NCI-H1694 (cell line): ENCODE measurements at regions not wholly inside any gene's neighbourhood (a gene's known extent, or its start where the extent isn't known, plus 50 kb on each side); places are given as distances from the start of the nearest gene placed in this dataset.

Experiments
- DNase-seq: peaks from one replicate; lab custom pipeline; 2025; lab: John Stamatoyannopoulos, UW

DNA sequence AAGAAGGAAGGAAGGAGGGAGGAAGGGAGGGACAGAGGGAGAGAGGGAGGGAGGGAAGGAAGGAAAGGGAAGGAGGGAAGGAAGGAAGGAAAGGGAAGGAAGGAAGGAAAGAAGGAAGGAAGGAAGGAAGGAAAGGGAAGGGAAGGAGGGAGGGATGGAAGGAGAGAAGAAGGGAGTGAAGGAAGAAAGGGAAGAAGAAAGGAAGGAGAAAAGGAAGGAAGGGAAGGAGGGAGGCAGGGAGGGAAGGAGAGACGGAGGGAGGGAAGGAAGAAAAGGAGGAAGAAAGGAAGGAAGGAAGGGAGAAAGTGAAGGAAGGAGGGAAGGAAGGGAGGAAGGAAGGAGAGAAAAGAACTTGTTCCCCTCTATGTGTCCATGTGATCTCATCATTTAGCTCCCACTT, 465.0 kb downstream of the KCTD8 start:
- no peak for DNase-seq

DNA sequence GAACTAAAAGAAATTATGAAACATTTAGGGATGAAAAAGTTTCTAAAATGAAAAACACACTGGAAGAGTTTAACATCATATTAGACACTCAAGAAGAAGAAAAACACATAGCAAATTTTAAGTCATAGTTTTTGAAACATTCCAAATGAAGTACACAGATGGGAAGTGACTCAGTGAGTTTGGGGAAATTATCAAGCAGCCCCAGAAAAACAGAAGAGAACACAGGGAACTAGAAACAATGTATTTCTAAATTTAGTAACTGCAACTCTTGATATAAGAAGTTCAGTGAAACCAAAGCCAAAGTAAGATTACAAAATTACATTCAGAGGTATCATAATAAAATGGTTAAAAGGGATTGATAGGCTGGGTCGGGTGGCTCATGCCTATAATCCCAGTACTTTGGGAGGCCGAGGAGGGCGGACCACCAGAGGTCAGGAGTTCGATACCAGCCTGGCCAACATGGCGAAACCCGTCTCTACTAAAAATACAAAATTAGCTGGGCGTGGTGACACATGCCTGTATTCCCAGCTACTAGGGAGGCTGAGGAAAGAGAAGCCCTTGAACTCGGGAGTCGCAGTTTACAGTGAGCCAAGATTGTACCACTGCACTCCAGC, 461.2 kb downstream of the KCTD8 start:
- DNase-seq = no peak

DNA sequence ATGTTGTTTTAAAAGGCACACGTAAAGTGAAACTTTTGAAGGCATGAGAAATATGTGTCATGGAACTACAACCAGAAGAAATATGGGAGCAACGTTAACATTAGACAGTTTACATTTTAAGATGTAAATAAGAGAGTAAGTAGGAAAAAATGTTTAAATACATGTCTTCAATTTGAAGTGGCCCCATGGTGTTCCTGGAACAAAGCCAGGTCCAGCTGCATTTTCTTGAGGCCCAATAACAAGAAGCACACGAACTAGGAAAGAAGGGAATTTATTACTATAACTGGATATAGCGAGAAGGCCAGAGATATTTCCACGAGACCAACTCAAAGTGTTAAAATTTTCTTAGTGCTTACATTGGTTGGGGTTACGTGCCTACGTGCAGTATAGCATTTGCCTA, 458.1 kb downstream of the KCTD8 start:
- DNase-seq = no peak

DNA sequence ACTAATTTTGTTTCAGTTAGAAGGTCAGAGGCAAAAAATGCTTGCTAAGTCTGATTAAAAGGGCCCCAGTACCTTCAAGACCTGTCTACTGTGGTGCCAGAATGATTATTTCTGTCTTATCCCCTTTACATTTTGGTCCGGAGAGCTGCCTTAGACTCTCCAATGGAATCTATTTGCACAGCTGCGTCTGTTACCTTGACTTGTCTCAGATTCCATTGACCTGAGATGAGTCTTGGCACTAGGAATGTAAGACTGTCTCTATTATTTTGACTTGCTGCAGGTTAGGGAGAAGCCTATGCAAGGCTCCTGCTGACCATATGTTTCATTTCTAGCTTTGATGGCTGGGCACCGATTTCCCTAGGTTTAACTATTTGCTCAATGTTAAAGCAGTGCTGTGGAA, 457.6 kb downstream of the KCTD8 start:
- DNase-seq = no peak

DNA sequence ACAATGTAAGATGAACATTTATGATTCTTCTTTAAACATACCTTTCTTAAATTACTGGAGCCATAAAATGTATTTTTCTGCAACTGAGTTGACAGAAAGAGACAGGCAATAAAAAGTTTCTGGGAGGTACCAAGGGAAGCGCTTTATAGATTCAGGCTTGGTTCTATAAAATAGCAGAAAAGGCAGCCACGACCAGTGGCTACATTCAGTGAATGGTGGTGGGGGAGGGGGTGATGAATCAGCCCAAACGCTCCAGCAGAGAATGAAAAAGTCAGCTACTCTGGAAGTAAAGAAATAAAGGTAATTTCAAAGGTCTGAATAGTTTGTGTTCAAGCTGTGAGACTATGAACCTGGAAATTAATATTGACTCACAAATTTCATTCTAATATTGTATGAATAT, 456.1 kb downstream of the KCTD8 start:
- DNase-seq = no peak

DNA sequence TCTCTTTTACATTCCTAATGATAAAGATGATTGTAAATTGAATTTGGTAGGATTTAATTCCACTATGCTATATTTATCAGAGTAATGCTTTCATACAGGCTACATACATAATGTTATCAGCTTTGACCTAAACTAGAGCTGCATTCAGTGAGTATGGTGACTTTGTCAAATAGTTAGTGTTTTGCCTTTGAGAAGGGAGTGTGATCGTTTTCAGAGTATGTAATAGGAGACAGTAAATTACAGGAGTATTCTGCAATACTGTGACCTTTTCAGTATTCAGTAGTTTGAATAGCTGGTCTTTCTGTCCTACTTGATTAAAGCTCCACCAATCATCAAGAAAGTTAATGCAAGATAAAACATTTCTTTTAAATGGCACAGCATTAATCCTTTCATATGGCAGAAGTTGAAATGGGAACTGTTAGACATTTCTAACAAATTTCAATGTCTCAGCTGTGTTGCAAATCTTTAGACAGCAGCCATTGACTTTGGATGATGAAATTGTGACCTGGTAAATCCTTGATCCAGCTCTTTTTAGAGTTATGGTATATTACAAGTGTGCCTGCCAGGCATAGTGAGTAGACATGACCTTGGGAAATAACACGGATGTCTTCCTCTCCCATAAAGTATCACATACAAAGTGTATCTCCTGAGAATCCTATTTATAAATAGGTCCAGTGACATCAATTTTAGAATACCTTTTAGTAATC, 455.3 kb downstream of the KCTD8 start:
- no peak for DNase-seq

DNA sequence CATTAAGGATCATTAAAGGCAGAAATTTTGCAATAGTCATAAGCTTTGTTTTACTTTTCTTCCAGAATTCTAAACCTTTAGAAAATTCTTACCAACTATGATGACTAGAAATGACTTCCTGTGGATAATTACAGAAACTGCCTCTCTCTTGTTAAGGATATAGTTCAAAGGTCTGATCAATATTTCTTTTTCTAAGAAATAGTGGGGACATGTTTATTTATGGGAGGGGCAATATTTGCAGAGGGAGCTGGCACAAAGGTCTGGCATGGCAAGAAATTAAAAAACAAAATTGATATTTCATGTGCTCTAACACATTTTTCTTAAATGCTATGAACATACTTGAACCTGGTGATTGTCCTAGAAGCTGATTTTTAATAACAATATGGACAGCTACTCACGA, 448.9 kb downstream of the KCTD8 start:
- DNase-seq = no peak

DNA sequence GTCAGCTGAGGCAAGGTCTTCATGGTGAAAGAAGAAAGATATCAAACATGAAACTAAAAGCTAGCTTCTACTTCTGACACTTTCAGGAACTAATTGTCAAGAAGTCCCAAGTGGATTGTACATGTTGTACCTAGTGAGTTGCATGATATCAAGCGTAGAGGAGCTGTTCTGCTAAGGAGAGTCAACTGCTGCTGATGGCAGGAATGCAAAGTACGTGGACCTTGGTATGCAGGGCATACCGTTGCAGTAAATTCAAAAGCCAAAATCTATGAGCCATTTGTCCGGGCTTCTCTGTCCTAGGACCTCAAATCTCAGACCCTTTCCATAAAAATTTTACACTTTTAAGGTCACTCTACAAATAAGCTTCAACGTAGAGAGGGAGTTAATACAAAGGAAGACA, 446.2 kb downstream of the KCTD8 start:
- no peak for DNase-seq

DNA sequence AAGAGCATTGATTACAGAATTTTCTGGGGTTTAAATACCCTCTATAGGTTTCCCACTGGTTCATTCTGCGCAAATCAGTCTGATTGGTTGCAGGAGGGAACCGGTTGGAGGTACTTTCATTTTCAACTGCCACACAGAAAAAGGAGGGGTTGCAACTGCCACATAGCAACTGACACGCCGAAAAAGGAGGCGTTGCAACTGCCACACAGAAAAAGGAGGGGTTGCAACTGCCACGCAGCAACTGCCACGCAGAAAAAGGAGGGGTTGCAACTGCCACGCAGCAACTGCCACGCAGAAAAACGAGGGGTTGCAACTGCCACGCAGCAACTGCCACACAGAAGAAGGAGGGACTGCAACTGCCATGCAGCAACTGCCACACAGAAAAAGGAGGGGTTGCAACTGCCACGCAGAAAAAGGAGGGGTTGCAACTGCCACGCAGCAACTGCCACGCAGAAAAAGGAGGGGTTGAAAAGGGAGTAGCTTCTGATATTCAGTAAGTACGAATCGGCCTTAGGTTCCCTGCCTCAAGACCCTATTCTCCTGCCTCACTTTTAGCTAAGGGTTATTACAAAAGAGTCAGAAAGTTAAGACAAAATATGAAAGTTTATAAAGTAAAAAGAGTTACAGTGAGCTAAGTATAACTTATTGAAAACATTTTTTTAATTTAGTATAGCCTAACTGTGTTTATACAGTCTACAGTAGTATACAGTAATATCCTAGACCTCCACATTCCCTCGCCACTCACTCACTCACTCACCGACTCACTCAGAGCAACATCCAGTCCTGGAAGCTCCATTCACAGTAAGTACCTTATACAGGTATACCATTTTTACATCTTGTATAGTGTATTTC, 431.8 kb downstream of the KCTD8 start:
- no peak for DNase-seq

DNA sequence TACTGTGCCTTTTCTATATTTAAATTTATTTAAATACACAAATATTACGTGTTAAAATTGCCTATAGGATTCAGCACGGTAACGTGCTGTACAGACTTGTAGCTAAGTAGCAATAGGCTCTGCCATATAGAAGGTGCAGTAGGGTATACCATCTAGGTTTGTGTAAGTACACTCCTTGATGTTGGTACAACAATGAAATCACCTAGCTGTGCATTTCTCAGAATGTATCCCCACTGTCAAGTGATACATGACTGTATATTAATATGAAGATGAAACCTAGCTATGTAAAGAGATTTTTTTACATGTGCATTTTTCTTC, 431.2 kb downstream of the KCTD8 start:
- no peak for DNase-seq

DNA sequence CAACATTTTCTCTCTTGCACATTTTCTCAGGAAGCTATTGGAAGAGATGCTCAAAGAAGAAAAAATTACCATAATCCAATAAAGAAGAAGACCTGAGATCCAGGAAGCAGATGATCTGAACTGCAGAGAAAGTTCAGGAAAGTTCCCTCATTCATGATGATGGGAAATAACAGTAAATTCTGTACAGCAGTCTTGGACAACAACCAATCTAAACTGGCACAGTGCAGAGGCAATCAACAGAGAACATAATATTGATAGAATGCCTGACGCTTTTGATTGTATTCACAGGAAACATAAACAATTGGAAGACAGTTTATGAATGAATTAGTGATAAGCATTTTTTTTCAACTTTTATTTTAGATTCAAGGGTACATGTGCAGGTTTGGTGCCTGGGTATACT, 428.9 kb downstream of the KCTD8 start:
- no peak for DNase-seq

DNA sequence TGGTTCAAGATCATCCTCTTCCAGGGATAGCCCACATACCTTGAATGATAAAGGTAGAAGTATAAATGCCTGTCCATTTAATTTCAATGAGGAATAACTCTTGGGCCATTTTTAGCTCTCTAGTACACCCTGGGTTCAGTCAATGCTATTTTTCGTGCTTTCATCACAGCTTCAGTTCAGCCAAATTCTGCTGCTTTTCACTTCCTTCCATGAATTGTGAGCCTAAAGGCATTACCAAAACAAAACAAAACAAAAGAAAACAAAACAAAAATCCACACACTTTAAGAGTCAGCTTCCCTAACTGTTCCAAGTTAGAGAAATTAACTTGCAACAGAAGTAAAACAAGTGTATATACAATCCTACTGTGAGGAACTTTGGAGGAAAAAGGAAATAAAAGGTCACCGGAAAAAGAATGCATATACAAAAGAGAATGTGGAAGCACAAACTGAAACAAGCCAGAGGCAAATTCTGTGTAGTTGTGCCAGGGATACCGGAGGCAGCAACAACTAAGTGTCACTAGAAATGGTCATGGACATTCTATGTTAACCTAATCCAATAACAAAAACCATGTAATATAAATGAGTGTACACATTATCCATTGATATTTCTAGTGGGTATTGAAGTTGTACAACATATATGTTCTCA, 423.1 kb downstream of the KCTD8 start:
- DNase-seq = no peak

DNA sequence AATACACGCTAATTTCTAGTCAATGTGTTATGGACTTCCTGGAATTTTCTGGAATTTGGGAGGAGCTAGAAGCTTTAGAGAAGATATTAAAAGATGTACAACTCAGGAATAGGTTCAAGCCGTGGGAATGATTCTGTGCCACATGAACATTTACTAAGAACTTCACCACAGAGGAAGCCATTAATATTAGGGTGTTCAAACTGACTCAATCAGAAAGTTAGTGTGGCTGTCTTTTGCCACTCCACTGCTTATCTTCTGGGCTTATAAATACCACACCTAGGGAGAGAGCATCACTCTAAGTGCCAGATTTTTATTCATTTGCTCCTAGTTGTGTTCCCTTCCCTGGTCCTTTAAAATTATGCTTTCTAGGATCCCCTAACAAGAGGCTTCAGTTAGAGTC, 409.8 kb downstream of the KCTD8 start:
- DNase-seq = no peak

DNA sequence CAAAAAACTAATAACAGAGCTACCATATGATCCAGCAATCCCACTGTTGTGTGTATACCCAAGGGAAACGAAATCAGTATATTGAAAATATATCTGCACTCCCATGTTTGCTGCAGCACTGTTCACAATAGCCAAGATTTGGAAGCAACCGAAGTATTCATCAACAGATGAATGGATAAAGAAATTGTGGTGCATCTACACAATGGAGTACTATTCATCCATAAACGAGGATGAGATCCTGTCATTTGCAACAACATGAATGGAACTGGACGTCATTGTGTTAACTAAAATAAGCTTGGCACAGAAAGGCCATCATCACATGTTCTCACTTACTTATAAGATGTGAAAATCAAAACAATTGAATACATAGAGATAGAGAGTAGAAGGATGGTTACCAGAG, 402.1 kb downstream of the KCTD8 start:
- DNase-seq = no peak

DNA sequence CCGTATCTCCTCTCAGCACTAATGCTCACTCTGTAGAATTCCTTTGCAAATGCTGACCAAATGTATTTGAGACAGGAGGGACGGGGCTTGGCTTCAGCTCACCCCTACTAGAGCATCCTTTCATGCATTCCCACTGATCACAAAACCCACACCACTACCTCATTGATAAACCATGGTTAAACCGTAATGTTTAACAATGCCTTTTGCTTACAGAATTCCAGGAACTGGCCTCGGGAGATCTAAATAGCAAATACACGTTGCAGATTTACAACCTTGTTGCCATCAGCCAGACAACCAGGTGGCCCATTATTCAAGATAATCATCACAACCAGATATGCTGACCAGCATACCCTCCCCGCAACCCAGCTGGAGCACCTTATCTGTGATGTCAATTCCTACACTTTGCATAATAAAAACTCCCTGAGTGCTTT, 391.9 kb downstream of the KCTD8 start:
- DNase-seq = no peak

DNA sequence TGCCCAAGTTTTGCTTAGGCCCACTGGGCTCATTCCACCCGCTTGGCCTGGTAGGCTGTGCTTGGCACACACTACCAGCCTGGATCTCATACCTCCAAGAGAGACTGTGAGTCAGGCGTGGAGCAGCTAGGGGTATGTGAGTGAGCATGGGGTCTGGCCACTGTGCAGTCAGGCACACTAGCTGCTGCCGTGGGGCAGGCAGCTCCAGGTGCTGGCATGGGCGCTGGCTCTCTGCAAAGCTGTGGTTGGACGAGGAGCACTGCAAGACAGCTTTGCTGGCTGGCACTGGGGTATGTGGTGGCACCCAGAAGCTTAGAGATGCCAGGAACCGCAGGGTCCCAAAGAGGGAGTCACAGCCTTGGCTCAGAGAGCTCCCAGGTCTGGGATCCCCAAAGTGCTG, 377.8 kb downstream of the KCTD8 start:
- DNase-seq = no peak

DNA sequence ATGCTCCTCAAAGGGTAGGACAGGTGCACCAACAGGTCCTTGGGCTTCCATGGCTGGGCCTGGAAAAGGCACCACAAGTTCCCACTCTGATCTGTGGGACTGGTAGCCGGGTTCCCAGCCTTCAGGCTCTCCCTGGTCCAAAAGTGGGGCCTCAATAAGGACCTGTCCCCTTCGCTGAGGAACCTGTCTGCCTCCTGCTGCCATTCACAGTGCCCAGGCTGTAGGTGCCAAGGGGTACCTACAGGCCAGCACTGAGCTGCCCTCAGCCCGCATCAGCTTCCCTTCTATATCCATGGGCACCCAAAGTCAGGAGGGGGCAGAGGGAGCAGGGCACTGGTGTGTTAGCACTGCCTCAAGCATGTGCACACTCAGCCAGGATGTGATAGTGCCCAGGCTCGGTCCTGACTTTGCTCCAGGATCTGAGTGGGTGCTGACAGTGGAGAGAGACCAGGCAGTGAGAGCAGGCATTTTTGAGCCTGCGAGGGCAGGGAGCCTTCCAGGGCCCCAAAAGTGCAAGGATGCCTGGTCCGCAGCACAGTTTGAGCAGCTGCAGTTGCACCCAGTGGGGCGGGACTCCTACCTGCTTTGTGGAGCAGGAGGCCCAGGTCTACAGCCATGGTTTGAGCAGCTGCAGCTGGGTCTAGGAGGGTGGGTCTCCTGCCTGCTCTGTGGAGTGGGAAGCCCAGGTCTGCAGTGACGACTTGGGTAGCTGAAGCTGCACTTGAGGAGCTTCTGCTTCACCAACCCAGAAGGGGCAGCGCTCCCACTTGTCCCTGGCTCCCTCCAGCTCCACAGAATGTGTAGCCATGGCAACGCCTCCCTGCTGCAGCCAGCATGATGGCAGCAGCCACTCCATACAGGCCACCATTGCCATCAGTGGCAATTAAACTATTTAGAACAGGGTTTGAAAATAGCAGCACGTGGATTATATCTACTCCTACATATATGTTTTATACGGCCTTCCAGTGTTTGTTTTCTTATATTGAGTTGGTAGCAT, 376.4 kb downstream of the KCTD8 start:
- no peak for DNase-seq

DNA sequence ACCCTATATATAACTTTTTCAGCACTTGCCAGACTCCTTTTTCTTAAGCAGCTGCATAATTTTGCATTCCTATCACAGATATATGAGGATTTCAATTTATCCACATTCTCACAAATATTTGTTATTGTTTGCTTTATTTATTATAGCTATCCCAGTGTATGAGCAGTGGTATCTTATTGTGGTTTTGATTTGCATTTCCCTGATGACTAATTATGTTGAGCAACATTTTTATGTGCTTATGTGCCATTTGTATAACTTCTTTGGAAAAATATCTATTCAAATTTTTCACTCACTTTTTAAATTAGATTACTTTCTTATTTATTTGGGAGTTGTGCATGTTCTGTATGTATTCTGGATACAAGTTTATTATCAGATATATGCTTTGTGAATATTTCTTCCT, 361.9 kb downstream of the KCTD8 start:
- DNase-seq = no peak

DNA sequence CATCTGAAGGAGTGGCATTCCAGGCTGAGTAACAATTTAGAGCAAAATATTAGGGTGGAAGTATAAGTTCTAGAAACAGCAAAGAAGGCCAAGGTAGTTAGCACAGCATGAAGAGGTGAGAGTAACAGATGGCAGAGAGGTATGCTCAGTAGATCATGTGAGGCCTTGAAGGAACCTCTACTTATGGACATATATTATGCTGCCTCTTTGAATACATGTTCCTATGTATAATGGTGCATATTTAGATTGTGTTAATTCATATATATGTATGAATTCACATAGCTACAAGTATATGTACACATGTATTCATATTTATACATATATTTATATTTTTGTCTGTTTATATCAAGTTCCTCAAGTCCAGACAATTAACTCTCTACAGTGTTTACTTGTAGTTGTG, 355.2 kb downstream of the KCTD8 start:
- DNase-seq = no peak

DNA sequence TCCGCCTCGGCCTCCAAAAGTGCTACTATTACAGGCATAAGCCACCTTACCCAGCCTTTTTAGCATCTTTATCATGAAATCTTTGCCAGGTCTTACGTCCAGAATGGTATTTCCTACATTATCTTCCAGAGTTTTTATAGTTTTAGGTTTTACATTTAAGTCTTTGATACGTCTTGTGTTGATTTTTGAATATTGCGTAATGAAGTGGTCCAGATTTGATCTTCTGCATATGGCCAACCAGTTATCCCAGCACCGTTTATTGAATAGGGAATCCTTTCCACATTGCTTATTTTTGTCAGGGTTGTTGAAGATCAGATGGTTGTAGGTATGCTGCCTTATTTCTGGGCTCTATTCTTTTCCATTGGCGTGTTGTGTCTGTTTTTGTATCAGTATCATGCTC, 349.6 kb downstream of the KCTD8 start:
- DNase-seq = no peak

DNA sequence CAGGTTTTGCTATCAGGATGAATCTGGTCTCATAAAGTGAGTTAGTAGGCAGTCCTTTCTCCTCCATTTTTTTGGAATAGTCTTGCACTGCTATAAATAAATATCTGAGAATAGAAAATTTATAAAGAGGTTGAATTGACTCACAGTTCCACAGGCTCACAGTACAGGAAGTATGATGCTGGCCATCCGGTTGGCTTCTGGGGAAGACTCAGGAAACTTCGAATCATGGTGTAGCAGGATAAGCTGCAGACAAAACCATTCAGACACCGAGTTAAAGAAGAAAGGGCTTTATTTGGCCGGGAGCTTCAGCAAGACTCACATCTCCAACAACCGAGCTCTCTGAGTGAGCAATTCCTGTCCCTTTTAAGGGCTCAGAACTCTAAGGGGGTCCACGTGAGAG, 348.2 kb downstream of the KCTD8 start:
- DNase-seq = no peak
